ENCODE measurements at regions not wholly inside any gene's neighbourhood (a gene's known extent, or its start where the extent isn't known, plus 50 kb on each side); places are given as distances from the start of the nearest gene placed in this dataset.

- WGBS = 89% methylated on average over 2 of the region's 2 CpGs
- no peak overlapping the region for H3K4ac ChIP-seq (ENCODE audit: low read depth in 1 of 2, low read length in 2 of 2)
- H3K4me1 ChIP-seq (ENCODE audit: control insufficient read depth, insufficient read depth, low read depth, low read length) = no peaks in the 10 kb centered on the region
- no peak overlapping the region for H2AFZ ChIP-seq (ENCODE audit: low read depth, low read length)
- no peak overlapping the region for H3K14ac ChIP-seq (ENCODE audit: low read length in 2 of 2)
- H2BK5ac ChIP-seq (ENCODE audit: low read depth, low read length, poor library complexity, severe bottlenecking) = no peak overlapping the region
- H4K91ac ChIP-seq (ENCODE audit: low read length) = no peak overlapping the region
- no peaks in the 10 kb centered on the region for H3K79me1 ChIP-seq (replicated peaks; ENCODE audit: low read length, poor library complexity, severe bottlenecking)
- H3K4me3 ChIP-seq (ENCODE audit: insufficient read depth in 1 of 2, low read depth in 1 of 2, low read length in 2 of 2) = no peak overlapping the region
- no peak overlapping the region for H2BK12ac ChIP-seq (ENCODE audit: low read length in 2 of 2)
- H2AK5ac ChIP-seq (ENCODE audit: low read length, severe bottlenecking) = no peak overlapping the region
- H3K9me3 ChIP-seq (ENCODE audit: control insufficient read depth, low read length) = no peaks in the 10 kb centered on the region
- no peak overlapping the region for H3K27ac ChIP-seq (ENCODE audit: low read length, poor library complexity, severe bottlenecking)
- no peak overlapping the region for H2BK120ac ChIP-seq (ENCODE audit: low read depth, low read length)
- H3K18ac ChIP-seq (ENCODE audit: low read depth in 1 of 2, low read length in 2 of 2) = no peak overlapping the region
- no peaks in the 10 kb centered on the region for H3K27me3 ChIP-seq (ENCODE audit: control insufficient read depth in 1 of 2, insufficient read depth in 1 of 2, low read length in 2 of 2)
- no peak overlapping the region for H3K23ac ChIP-seq (ENCODE audit: low read length in 2 of 2)
- no peak overlapping the region for H3K9ac ChIP-seq (ENCODE audit: low read length)
- H3K4me2 ChIP-seq (ENCODE audit: low read length, poor library complexity, severe bottlenecking) = no peak overlapping the region
- DNase-seq = no peak
- no peak overlapping the region for H2BK15ac ChIP-seq (ENCODE audit: low read depth, poor library complexity, severe bottlenecking)
- no peak overlapping the region for H4K8ac ChIP-seq (ENCODE audit: low read length)
- H3K36me3 ChIP-seq (ENCODE audit: control insufficient read depth in 1 of 2, insufficient read depth in 2 of 2, low read depth in 1 of 2, low read length in 2 of 2) = no peaks in the 10 kb centered on the region
Measured at GRCh38 chr2:145569108-145569507, 1049.2 kb upstream of the ZEB2 start.

- no peak overlapping the region for H3K4me3 ChIP-seq (ENCODE audit: insufficient read depth in 1 of 2, low read depth in 1 of 2, low read length in 2 of 2)
- no peak overlapping the region for H3K4me2 ChIP-seq (ENCODE audit: low read length, poor library complexity, severe bottlenecking)
- WGBS = 71% methylated on average over 6 of the region's 7 CpGs
- H3K36me3 ChIP-seq (ENCODE audit: control insufficient read depth in 1 of 2, insufficient read depth in 2 of 2, low read depth in 1 of 2, low read length in 2 of 2) = no peaks in the 10 kb centered on the region
- H2BK120ac ChIP-seq (ENCODE audit: low read depth, low read length) = no peak overlapping the region
- H3K18ac ChIP-seq (ENCODE audit: low read depth in 1 of 2, low read length in 2 of 2) = no peak overlapping the region
- H3K79me1 ChIP-seq (replicated peaks; ENCODE audit: low read length, poor library complexity, severe bottlenecking) = no peaks in the 10 kb centered on the region
- H4K8ac ChIP-seq (ENCODE audit: low read length) = no peak overlapping the region
- H2BK12ac ChIP-seq (ENCODE audit: low read length in 2 of 2) = no peak overlapping the region
- no peak overlapping the region for H2BK15ac ChIP-seq (ENCODE audit: low read depth, poor library complexity, severe bottlenecking)
- H2AFZ ChIP-seq (ENCODE audit: low read depth, low read length) = no peak overlapping the region
- H3K9me3 ChIP-seq (ENCODE audit: control insufficient read depth, low read length) = no peaks in the 10 kb centered on the region
- no peak overlapping the region for H3K4ac ChIP-seq (ENCODE audit: low read depth in 1 of 2, low read length in 2 of 2)
- H2AK5ac ChIP-seq (ENCODE audit: low read length, severe bottlenecking) = no peak overlapping the region
- H4K91ac ChIP-seq (ENCODE audit: low read length) = no peak overlapping the region
- H3K23ac ChIP-seq (ENCODE audit: low read length in 2 of 2) = no peak overlapping the region
- peak overlapping the region; percentile 23 for H3K27ac ChIP-seq (ENCODE audit: low read length, poor library complexity, severe bottlenecking)
- H3K27me3 ChIP-seq (ENCODE audit: control insufficient read depth in 1 of 2, insufficient read depth in 1 of 2, low read length in 2 of 2) = no peaks in the 10 kb centered on the region
- DNase-seq = peak; percentile 24
- H3K14ac ChIP-seq (ENCODE audit: low read length in 2 of 2) = no peak overlapping the region
- no peak overlapping the region for H3K9ac ChIP-seq (ENCODE audit: low read length)
- H3K4me1 ChIP-seq (ENCODE audit: control insufficient read depth, insufficient read depth, low read depth, low read length) = no peaks in the 10 kb centered on the region
- no peak overlapping the region for H2BK5ac ChIP-seq (ENCODE audit: low read depth, low read length, poor library complexity, severe bottlenecking)
Measured at GRCh38 chr2:145563741-145564615, 1044.1 kb upstream of the ZEB2 start.

GRCh38 chr2:145561152-145561551 is 1041.2 kb upstream of the ZEB2 start:
- no peak overlapping the region for H3K4me2 ChIP-seq (ENCODE audit: low read length, poor library complexity, severe bottlenecking)

GRCh38 chr2:145558617-145559350 is 1038.9 kb upstream of the ZEB2 start:
- Histone ChIP-seq H3K27me3 (ENCODE audit: control insufficient read depth in 1 of 2, insufficient read depth in 1 of 2, low read length in 2 of 2) (no peaks in the 10 kb centered on the region), H2AK5ac (ENCODE audit: low read length, severe bottlenecking) (no peak overlapping the region), H4K91ac (ENCODE audit: low read length) (no peak overlapping the region), H3K4me1 (ENCODE audit: control insufficient read depth, insufficient read depth, low read depth, low read length) (no peaks in the 10 kb centered on the region), H3K9ac (ENCODE audit: low read length) (no peak overlapping the region), H3K4ac (ENCODE audit: low read depth in 1 of 2, low read length in 2 of 2) (no peak overlapping the region), H2BK5ac (ENCODE audit: low read depth, low read length, poor library complexity, severe bottlenecking) (no peak overlapping the region), H3K36me3 (ENCODE audit: control insufficient read depth in 1 of 2, insufficient read depth in 2 of 2, low read depth in 1 of 2, low read length in 2 of 2) (no peaks in the 10 kb centered on the region), H2BK15ac (ENCODE audit: low read depth, poor library complexity, severe bottlenecking) (no peak overlapping the region), H3K18ac (ENCODE audit: low read depth in 1 of 2, low read length in 2 of 2) (no peak overlapping the region), H3K4me2 (ENCODE audit: low read length, poor library complexity, severe bottlenecking) (no peak overlapping the region), H3K23ac (ENCODE audit: low read length in 2 of 2) (no peak overlapping the region), H2AFZ (ENCODE audit: low read depth, low read length) (no peak overlapping the region), H4K8ac (ENCODE audit: low read length) (no peak overlapping the region), H3K27ac (ENCODE audit: low read length, poor library complexity, severe bottlenecking) (no peak overlapping the region), H3K4me3 (ENCODE audit: insufficient read depth in 1 of 2, low read depth in 1 of 2, low read length in 2 of 2) (no peak overlapping the region), H2BK120ac (ENCODE audit: low read depth, low read length) (no peak overlapping the region), H3K79me1 (replicated peaks; ENCODE audit: low read length, poor library complexity, severe bottlenecking) (no peaks in the 10 kb centered on the region), H2BK12ac (ENCODE audit: low read length in 2 of 2) (no peak overlapping the region), H3K9me3 (ENCODE audit: control insufficient read depth, low read length) (no peaks in the 10 kb centered on the region), H3K14ac (ENCODE audit: low read length in 2 of 2) (no peak overlapping the region)
- DNase-seq = no peak
- whole genome bisulfite sequencing = no CpG with 5 or more reads among the region's 1 CpG

More at GRCh38 chr2:145561152-145561551, 1041.2 kb upstream of the ZEB2 start:
- Histone ChIP-seq H3K23ac (ENCODE audit: low read length in 2 of 2) (no peak overlapping the region), H2BK12ac (ENCODE audit: low read length in 2 of 2) (no peak overlapping the region), H3K9ac (ENCODE audit: low read length) (no peak overlapping the region), H4K91ac (ENCODE audit: low read length) (no peak overlapping the region), H3K36me3 (ENCODE audit: control insufficient read depth in 1 of 2, insufficient read depth in 2 of 2, low read depth in 1 of 2, low read length in 2 of 2) (no peaks in the 10 kb centered on the region), H3K14ac (ENCODE audit: low read length in 2 of 2) (no peak overlapping the region), H2BK120ac (ENCODE audit: low read depth, low read length) (no peak overlapping the region), H3K18ac (ENCODE audit: low read depth in 1 of 2, low read length in 2 of 2) (no peak overlapping the region), H3K4me3 (ENCODE audit: insufficient read depth in 1 of 2, low read depth in 1 of 2, low read length in 2 of 2) (no peak overlapping the region), H2AFZ (ENCODE audit: low read depth, low read length) (no peak overlapping the region), H3K79me1 (replicated peaks; ENCODE audit: low read length, poor library complexity, severe bottlenecking) (no peaks in the 10 kb centered on the region), H3K4ac (ENCODE audit: low read depth in 1 of 2, low read length in 2 of 2) (no peak overlapping the region), H3K27me3 (ENCODE audit: control insufficient read depth in 1 of 2, insufficient read depth in 1 of 2, low read length in 2 of 2) (no peaks in the 10 kb centered on the region), H3K27ac (ENCODE audit: low read length, poor library complexity, severe bottlenecking) (no peak overlapping the region), H2BK15ac (ENCODE audit: low read depth, poor library complexity, severe bottlenecking) (no peak overlapping the region), H4K8ac (ENCODE audit: low read length) (no peak overlapping the region), H3K4me1 (ENCODE audit: control insufficient read depth, insufficient read depth, low read depth, low read length) (no peaks in the 10 kb centered on the region), H2AK5ac (ENCODE audit: low read length, severe bottlenecking) (no peak overlapping the region), H3K9me3 (ENCODE audit: control insufficient read depth, low read length) (no peaks in the 10 kb centered on the region), H2BK5ac (ENCODE audit: low read depth, low read length, poor library complexity, severe bottlenecking) (no peak overlapping the region)
- no CpG with 5 or more reads among the region's 3 CpGs for WGBS
- no peak for DNase-seq
